Right lobe of liver (tissue), 4 donors: ENCODE measurements at regions not wholly inside any gene's neighbourhood (a gene's known extent, or its start where the extent isn't known, plus 50 kb on each side); places are given as distances from the start of the nearest gene placed in this dataset.

Experiments
- CTCF ChIP-seq, 4 donors: fragments of 200-600 bp in 3 of 4; fragments of 450-650 bp in 1 of 4; IDR thresholded peaks; one replicate each; pipeline versions ENCODE4 v1.5.1 to v1.8.0; 2016 to 2022; ENCODE audit warnings: antibody characterized with exemption in 4 of 4, mild to moderate bottlenecking in 2 of 4
- POLR2A ChIP-seq: fragments of 450-650 bp; IDR thresholded peaks from one replicate; pipeline ENCODE4 v1.6.1; 2017; ENCODE audit warnings: antibody characterized with exemption, mild to moderate bottlenecking
- donor health status: DM: no; HTN: no; CAD: no.
- donor health status: DM: no; HTN: no; CAD: no.
- donor health status: DM: no; HTN: yes; CAD: no.

GRCh38 chr5:18507114-18507513 lies 872.9 kb downstream of the TAF11L14 start:
- TF ChIP-seq CTCF (IDR thresholded peaks at IDR 0.05) (no peak), POLR2A (no peak)
